Astrocyte (in vitro differentiated cells and primary cell): ENCODE measurements at regions not wholly inside any gene's neighbourhood (a gene's known extent, or its start where the extent isn't known, plus 50 kb on each side); places are given as distances from the start of the nearest gene placed in this dataset.

Source experiments
- DNase-seq: peaks from one replicate; pipeline ENCODE4 v3.0.0-alpha.2; 2010; ENCODE audit warnings: low read depth
- FAIRE-seq: peaks from 2 replicates; lab custom pipeline; 2011; peaks lifted over from hg19 to GRCh38; lab: Jason Lieb, UNC
- H2AFZ ChIP-seq: 2 replicates; pipeline ENCODE4 v1.6.0; 2012; ENCODE audit warnings: low read depth, low read length, inconsistent platforms
- H3K27ac ChIP-seq: 2 replicates; pipeline ENCODE4 v1.5.1; 2011; ENCODE audit warnings: low read depth, low read length, inconsistent platforms
- H3K27me3 ChIP-seq: 2 replicates; pipeline ENCODE4 v1.6.0; 2011; ENCODE audit warnings: low read length, inconsistent platforms; ENCODE audit not compliant: insufficient read depth
- H3K36me3 ChIP-seq: 2 replicates; pipeline ENCODE4 v1.5.1; 2011; ENCODE audit warnings: low read length, inconsistent platforms; ENCODE audit not compliant: insufficient read depth
- H3K4me1 ChIP-seq: 2 replicates; pipeline ENCODE4 v1.5.1; 2011; ENCODE audit warnings: low read length, inconsistent platforms; ENCODE audit not compliant: insufficient read depth
- H3K4me2 ChIP-seq: 2 replicates; pipeline ENCODE4 v1.6.0; 2012; ENCODE audit warnings: low read length, inconsistent platforms
- H3K4me3 ChIP-seq: 2 replicates; pipeline ENCODE4 v1.5.1; 2011; ENCODE audit warnings: low read depth, mild to moderate bottlenecking, low read length, inconsistent platforms; ENCODE audit not compliant: insufficient read depth
- H3K79me2 ChIP-seq: 2 replicates; pipeline ENCODE4 v1.6.0; 2012; ENCODE audit warnings: mild to moderate bottlenecking, low read length, inconsistent platforms; ENCODE audit not compliant: insufficient read depth
- H3K9ac ChIP-seq: 2 replicates; pipeline ENCODE4 v1.6.0; 2012; ENCODE audit warnings: mild to moderate bottlenecking, low read length, inconsistent platforms
- H3K9me3 ChIP-seq: 2 replicates; pipeline ENCODE4 v1.5.1; 2012; ENCODE audit warnings: low read depth, mild to moderate bottlenecking, low read length, inconsistent platforms; ENCODE audit not compliant: insufficient read depth
- H4K20me1 ChIP-seq: 2 replicates; pipeline ENCODE4 v1.6.0; 2012; ENCODE audit warnings: low read length, inconsistent platforms; ENCODE audit not compliant: insufficient read depth
- H3K27ac Mint-ChIP-seq: one replicate; pipeline ENCODE4 v1.8.0; 2021; ENCODE audit warnings: mild to moderate bottlenecking, mixed read lengths; ENCODE audit not compliant: unreplicated experiment
- H3K27me3 Mint-ChIP-seq: one replicate; pipeline ENCODE4 v1.8.0; 2021; ENCODE audit warnings: low read depth, mixed read lengths; ENCODE audit not compliant: unreplicated experiment
- H3K36me3 Mint-ChIP-seq: one replicate; pipeline ENCODE4 v1.8.0; 2021; ENCODE audit warnings: low read depth, mixed read lengths; ENCODE audit not compliant: unreplicated experiment
- H3K4me1 Mint-ChIP-seq: one replicate; pipeline ENCODE4 v1.8.0; 2021; ENCODE audit warnings: low read depth, mixed read lengths; ENCODE audit not compliant: unreplicated experiment
- H3K4me3 Mint-ChIP-seq: one replicate; pipeline ENCODE4 v1.8.0; 2021; ENCODE audit warnings: mild to moderate bottlenecking, moderate library complexity, mixed read lengths; ENCODE audit not compliant: unreplicated experiment
- H3K9me3 Mint-ChIP-seq: one replicate; pipeline ENCODE4 v1.8.0; 2021; ENCODE audit warnings: mild to moderate bottlenecking, mixed read lengths; ENCODE audit not compliant: unreplicated experiment
- CTCF ChIP-seq: IDR thresholded peaks from 2 replicates; pipeline ENCODE4 v1.5.1; 2011; ENCODE audit warnings: low read depth, mild to moderate bottlenecking, inconsistent platforms, low read length, moderate library complexity; ENCODE audit not compliant: insufficient read depth
- EZH2 ChIP-seq: IDR thresholded peaks from 2 replicates; pipeline ENCODE4 v1.6.1; 2012; ENCODE audit warnings: mild to moderate bottlenecking, low read length, inconsistent platforms; ENCODE audit not compliant: insufficient read depth

DNA sequence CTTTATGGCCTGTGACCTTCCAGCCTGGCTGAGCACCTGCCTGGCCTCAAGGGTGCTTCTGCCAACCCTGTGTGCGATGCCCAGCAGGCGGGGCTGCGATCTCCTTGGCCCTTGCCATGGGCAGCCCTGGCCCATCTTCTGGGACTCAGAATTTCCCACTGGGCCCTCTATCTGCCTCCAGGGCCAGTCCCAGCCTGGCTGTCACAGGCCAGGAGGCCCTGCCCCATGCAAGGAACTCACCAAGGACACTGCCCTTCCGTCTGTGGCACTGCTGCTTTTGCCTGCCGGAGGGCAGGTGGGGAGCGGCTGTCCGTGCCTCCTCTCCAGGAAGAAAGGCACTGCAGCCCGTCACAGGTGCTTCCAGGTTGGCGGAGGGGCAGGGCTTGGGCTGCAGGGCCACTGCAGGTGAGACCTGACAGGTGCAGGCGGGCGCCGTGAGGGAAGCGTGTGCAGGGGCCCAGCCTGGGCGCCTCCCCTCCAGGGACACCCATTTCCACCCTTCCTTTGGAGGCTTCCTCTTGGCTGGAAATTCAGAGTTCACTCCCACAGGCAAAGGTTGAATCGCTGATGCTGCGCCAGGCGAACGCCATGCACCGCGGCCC lies 177.8 kb downstream of the KIF26A start:
- Histone ChIP-seq H3K4me3 (no peak overlapping the region), H3K4me1 (no peaks in the 10 kb centered on the region), H3K36me3 (no peaks in the 10 kb centered on the region), H3K27me3 (no peaks in the 10 kb centered on the region), H2AFZ (no peak overlapping the region), H3K9me3 (no peaks in the 10 kb centered on the region), H3K4me2 (no peak overlapping the region), H4K20me1 (no peaks in the 10 kb centered on the region), H3K27ac (no peak overlapping the region), H3K79me2 (no peaks in the 10 kb centered on the region), H3K9ac (no peak overlapping the region)
- Mint-ChIP-seq H3K9me3 (peaks cover 2% of the 10 kb centered on the region), H3K4me1 (no peaks in the 10 kb centered on the region), H3K27ac (no peak overlapping the region), H3K27me3 (peaks cover 27% of the 10 kb centered on the region), H3K36me3 (no peaks in the 10 kb centered on the region), H3K4me3 (no peak overlapping the region)
- FAIRE-seq (no peak), DNase-seq (no peak)
- no peak for TF ChIP-seq CTCF
- TF ChIP-seq EZH2 = no peak

DNA sequence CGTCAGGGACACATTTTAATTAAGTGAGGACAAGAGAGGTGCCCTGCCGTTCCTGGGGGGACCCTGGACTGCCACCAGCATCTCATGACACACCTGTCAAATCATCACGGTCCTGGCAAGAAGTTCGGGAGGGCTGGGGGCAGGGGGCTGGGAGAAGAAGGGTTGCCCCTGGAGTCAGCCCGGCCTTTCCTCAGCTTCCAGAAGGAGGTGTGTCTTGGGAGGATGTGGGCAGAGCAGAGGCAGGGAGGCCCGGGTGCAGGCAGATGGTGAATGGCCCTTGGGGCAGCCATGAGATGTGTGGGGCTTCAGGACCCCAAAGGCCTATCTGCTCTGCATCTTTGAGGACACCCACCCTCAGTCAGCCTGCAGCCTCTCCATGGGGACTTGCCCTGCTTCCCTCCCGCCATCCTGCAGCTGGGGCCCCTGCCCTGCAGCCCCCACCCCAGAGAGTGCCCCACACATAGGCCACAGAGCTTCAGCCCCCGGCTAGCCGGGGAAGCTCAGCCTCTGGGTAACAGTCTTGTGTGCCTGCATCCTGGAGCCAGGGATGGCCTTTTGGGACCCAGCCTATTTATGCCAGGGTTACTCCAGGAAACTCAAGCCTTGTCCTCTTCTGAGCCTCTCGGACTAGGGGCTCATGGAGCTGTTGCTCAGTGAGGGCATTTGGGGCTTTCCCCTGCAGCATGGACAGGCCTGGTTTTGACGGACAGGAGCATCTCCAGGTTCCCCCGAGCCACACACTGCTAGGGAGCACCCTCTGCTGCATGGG lies 178.5 kb downstream of the KIF26A start:
- Histone ChIP-seq H3K9me3 (no peaks in the 10 kb centered on the region), H3K4me1 (no peaks in the 10 kb centered on the region), H3K27ac (no peak overlapping the region), H3K9ac (no peak overlapping the region), H3K36me3 (no peaks in the 10 kb centered on the region), H3K79me2 (no peaks in the 10 kb centered on the region), H3K27me3 (no peaks in the 10 kb centered on the region), H4K20me1 (no peaks in the 10 kb centered on the region), H3K4me2 (no peak overlapping the region), H2AFZ (no peak overlapping the region), H3K4me3 (no peak overlapping the region)
- TF ChIP-seq CTCF (no peak), EZH2 (no peak)
- peaks cover 27% of the 10 kb centered on the region for H3K27me3 Mint-ChIP-seq
- H3K27ac Mint-ChIP-seq = no peak overlapping the region
- H3K9me3 Mint-ChIP-seq = no peaks in the 10 kb centered on the region
- no peaks in the 10 kb centered on the region for H3K36me3 Mint-ChIP-seq
- no peak for FAIRE-seq
- no peak for DNase-seq
- H3K4me3 Mint-ChIP-seq = no peak overlapping the region
- H3K4me1 Mint-ChIP-seq = no peaks in the 10 kb centered on the region

DNA sequence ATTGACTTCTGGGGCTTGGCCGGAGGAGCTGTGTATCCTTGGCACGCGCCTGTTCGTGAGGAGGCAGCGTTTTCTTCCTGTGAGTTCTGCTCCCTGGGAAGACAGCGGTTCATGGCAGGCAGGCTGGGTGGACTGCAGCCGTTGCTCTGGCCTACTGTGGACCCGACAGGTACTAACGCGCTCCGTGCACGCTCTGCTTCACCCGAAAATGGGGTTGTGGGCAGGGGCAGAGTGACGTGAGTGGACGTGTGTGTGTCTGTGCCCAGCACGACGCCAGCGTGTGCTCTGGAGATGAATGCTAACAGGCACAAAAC lies 179.1 kb downstream of the KIF26A start:
- H3K27ac Mint-ChIP-seq = no peak overlapping the region
- H3K36me3 ChIP-seq = no peaks in the 10 kb centered on the region
- no peak overlapping the region for H3K27ac ChIP-seq
- H2AFZ ChIP-seq = no peak overlapping the region
- no peaks in the 10 kb centered on the region for H3K4me1 ChIP-seq
- H3K27me3 Mint-ChIP-seq = peaks cover 30% of the 10 kb centered on the region
- H4K20me1 ChIP-seq = no peaks in the 10 kb centered on the region
- H3K79me2 ChIP-seq = no peaks in the 10 kb centered on the region
- no peaks in the 10 kb centered on the region for H3K9me3 Mint-ChIP-seq
- H3K4me2 ChIP-seq = no peak overlapping the region
- H3K4me1 Mint-ChIP-seq = no peaks in the 10 kb centered on the region
- H3K36me3 Mint-ChIP-seq = no peaks in the 10 kb centered on the region
- no peak overlapping the region for H3K4me3 ChIP-seq
- TF ChIP-seq EZH2 = no peak
- DNase-seq (no peak), FAIRE-seq (no peak)
- no peak overlapping the region for H3K4me3 Mint-ChIP-seq
- no peaks in the 10 kb centered on the region for H3K9me3 ChIP-seq
- H3K27me3 ChIP-seq = no peaks in the 10 kb centered on the region
- H3K9ac ChIP-seq = no peak overlapping the region
